ENCODE measurements at regions not wholly inside any gene's neighbourhood (a gene's known extent, or its start where the extent isn't known, plus 50 kb on each side); places are given as distances from the start of the nearest gene placed in this dataset.

- Histone ChIP-seq H2BK15ac (ENCODE audit: low read length) (no peak overlapping the region), H3K27me3 (replicated peaks in 1 of 4; ENCODE audit: control insufficient read depth in 3 of 4, extremely low read depth in 1 of 4, insufficient read depth in 3 of 4, low read length in 3 of 4) (peaks cover 0 to 1% (median 0%) of the 10 kb centered on the region in 4 experiments; a peak in 1 of 7 replicates), H3K18ac (ENCODE audit: extremely low read depth, low read length) (no peak overlapping the region), H3K79me1 (ENCODE audit: low read depth, low read length) (no peaks in the 10 kb centered on the region), H3K9me3 (ENCODE audit: insufficient read depth in 2 of 2, low read depth in 1 of 2, low read length in 1 of 2) (no peaks in the 10 kb centered on the region), H2BK12ac (ENCODE audit: low read depth, low read length) (no peak overlapping the region), H3K27ac (ENCODE audit: low read depth, low read length) (no peak overlapping the region), H4K5ac (ENCODE audit: insufficient read length, low read depth, low read length) (no peak overlapping the region), H3K79me2 (ENCODE audit: control insufficient read depth in 1 of 2, insufficient read depth in 2 of 2, low read length in 2 of 2) (no peaks in the 10 kb centered on the region), H3K4me3 (ENCODE audit: extremely low read depth in 1 of 4, insufficient read depth in 2 of 4, low read depth in 3 of 4, low read length in 4 of 4) (no peak overlapping the region), H4K8ac (ENCODE audit: extremely low read depth, insufficient read depth, low read length) (no peak overlapping the region), H4K91ac (replicated peaks; ENCODE audit: insufficient read length, low read length) (no peak overlapping the region), H3K23ac (ENCODE audit: insufficient read length) (no peak overlapping the region), H3K9ac (replicated peaks in 1 of 4; ENCODE audit: extremely low read depth in 1 of 4, low read depth in 3 of 4, low read length in 3 of 4) (no peak overlapping the region), H3K56ac (replicated peaks; ENCODE audit: insufficient read length, low read depth, low read length) (no peak overlapping the region), H3K4me1 (replicated peaks in 1 of 4; ENCODE audit: control insufficient read depth in 3 of 4, insufficient read depth in 4 of 4, low read length in 3 of 4) (no peaks in the 10 kb centered on the region), H4K20me1 (replicated peaks in 1 of 2; ENCODE audit: control insufficient read depth in 1 of 2, insufficient read depth in 2 of 2, low read length in 2 of 2) (no peaks in the 10 kb centered on the region), H3K23me2 (ENCODE audit: low read depth, low read length) (no peaks in the 10 kb centered on the region), H2BK5ac (ENCODE audit: low read depth, low read length) (no peak overlapping the region), H2BK120ac (replicated peaks; ENCODE audit: low read depth, low read length) (no peak overlapping the region), H3K14ac (ENCODE audit: insufficient read length) (no peak overlapping the region), H3K4me2 (ENCODE audit: insufficient read depth in 1 of 2, low read depth in 2 of 2, low read length in 2 of 2) (no peak overlapping the region), H3K4ac (replicated peaks; ENCODE audit: insufficient read length, low read depth, low read length) (no peak overlapping the region), H2BK20ac (ENCODE audit: low read length) (no peak overlapping the region), H3K36me3 (ENCODE audit: control insufficient read depth in 2 of 4, insufficient read depth in 4 of 4, low read length in 3 of 4) (no peaks in the 10 kb centered on the region), H2AK5ac (ENCODE audit: low read depth, low read length) (no peak overlapping the region), H2AFZ (ENCODE audit: low read length) (no peak overlapping the region)
- ChIA-PET CTCF (ENCODE audit: partially characterized antibody) (interaction anchor here (1.2 kb wide), 1 partner anchor 50 kb away, joined by 3 read pairs; no protein-coding TSS in a partner anchor), POLR2A (ENCODE audit: partially characterized antibody) (no interaction called here)
- WGBS, 2 experiments (ENCODE audit: extremely low coverage in 1 of 2, insufficient coverage in 1 of 2, insufficient read length in 1 of 2, insufficient replicate concordance in 2 of 2, low coverage in 1 of 2, low lambda C conversion rate in 2 of 2, missing lambda C conversion rate in 1 of 2): 43% methylated on average over 1 of the region's 1 CpG; no CpG with 5 or more reads in 1 of the 2 experiments
- FAIRE-seq (no peak), DNase-seq (ENCODE audit: low read depth in 1 of 2, low spot score in 2 of 2) (no peak)
- no peak for TF ChIP-seq CBX8 (IDR thresholded peaks at IDR 0.05; ENCODE audit: borderline replicate concordance, low read depth, low read length)
- no peak for TF ChIP-seq EZH2 (IDR thresholded peaks at IDR 0.05; ENCODE audit: low read depth, low read length, severe bottlenecking)
- TF ChIP-seq SRF (IDR thresholded peaks at IDR 0.05; ENCODE audit: low read depth, low read length): no peak
- TF ChIP-seq RXRA (IDR thresholded peaks at IDR 0.05; ENCODE audit: insufficient read depth, low read depth, low read length): no peak
- TF ChIP-seq CHD1 (IDR thresholded peaks at IDR 0.05; ENCODE audit: low read depth, low read length): no peak
- TF ChIP-seq CBX5 (IDR thresholded peaks at IDR 0.05; ENCODE audit: low read depth, low read length): no peak
- no peak for TF ChIP-seq HDAC6 (IDR thresholded peaks at IDR 0.05; ENCODE audit: low read depth, low read length)
- TF ChIP-seq POLR2AphosphoS5 (IDR thresholded peaks at IDR 0.05; ENCODE audit: low read depth, low read length): no peak
- TF ChIP-seq CTBP2 (IDR thresholded peaks at IDR 0.05; ENCODE audit: borderline replicate concordance, insufficient read depth, insufficient read length, low read length): no peak
- TF ChIP-seq, protein P1, sequence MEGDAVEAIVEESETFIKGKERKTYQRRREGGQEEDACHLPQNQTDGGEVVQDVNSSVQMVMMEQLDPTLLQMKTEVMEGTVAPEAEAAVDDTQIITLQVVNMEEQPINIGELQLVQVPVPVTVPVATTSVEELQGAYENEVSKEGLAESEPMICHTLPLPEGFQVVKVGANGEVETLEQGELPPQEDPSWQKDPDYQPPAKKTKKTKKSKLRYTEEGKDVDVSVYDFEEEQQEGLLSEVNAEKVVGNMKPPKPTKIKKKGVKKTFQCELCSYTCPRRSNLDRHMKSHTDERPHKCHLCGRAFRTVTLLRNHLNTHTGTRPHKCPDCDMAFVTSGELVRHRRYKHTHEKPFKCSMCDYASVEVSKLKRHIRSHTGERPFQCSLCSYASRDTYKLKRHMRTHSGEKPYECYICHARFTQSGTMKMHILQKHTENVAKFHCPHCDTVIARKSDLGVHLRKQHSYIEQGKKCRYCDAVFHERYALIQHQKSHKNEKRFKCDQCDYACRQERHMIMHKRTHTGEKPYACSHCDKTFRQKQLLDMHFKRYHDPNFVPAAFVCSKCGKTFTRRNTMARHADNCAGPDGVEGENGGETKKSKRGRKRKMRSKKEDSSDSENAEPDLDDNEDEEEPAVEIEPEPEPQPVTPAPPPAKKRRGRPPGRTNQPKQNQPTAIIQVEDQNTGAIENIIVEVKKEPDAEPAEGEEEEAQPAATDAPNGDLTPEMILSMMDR (IDR thresholded peaks at IDR 0.05; ENCODE audit: control extremely low read depth in 1 of 3, insufficient read depth in 1 of 3, low read depth in 1 of 3, low read length in 3 of 3): no peak
- TF ChIP-seq, protein P2, sequence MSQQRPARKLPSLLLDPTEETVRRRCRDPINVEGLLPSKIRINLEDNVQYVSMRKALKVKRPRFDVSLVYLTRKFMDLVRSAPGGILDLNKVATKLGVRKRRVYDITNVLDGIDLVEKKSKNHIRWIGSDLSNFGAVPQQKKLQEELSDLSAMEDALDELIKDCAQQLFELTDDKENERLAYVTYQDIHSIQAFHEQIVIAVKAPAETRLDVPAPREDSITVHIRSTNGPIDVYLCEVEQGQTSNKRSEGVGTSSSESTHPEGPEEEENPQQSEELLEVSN (IDR thresholded peaks at IDR 0.05): no peak
These were observed 401.0 kb downstream of the PMP22 start for GRCh38 chr17:14864127-14864526.

Data from H1 (cell line).